GM19238 (cell line): ENCODE measurements at regions not wholly inside any gene's neighbourhood (a gene's known extent, or its start where the extent isn't known, plus 50 kb on each side); places are given as distances from the start of the nearest gene placed in this dataset.
"Not testable (repeated sequence)": the region's sequence is repeated elsewhere in the genome, so short reads cannot be mapped to it uniquely, and the experiment has no call there.

Source experiments
- DNase-seq: peaks from one replicate; pipeline ENCODE4 v3.0.0; 2011; ENCODE audit warnings: low spot score; ENCODE audit not compliant: insufficient read length

DNA sequence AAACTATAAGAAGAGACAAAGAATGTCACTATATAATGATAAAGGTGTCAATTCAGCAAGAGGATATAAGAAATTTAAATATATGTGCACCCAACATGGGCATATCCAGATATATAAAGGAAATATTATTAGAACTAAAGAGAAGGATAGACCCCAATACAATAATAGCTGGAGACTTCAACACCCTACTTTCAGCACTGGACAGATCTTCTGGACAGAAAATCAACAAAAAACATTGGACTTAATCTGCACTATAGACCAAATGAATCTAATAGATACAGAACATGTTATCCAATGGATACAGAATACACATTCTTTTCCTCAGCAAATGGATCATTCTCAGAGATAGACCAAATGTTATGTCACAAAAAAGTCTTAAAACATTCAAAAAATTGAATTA lies 327.7 kb downstream of the PPP1R2C start:
- DNase-seq, result no peak

- no peak for DNase-seq
Measured at GRCh38 chrX:42443267-42443666, 334.7 kb downstream of the PPP1R2C start.

- DNase-seq, result no peak
Measured at GRCh38 chrX:42442745-42443144, 335.2 kb downstream of the PPP1R2C start.

DNA sequence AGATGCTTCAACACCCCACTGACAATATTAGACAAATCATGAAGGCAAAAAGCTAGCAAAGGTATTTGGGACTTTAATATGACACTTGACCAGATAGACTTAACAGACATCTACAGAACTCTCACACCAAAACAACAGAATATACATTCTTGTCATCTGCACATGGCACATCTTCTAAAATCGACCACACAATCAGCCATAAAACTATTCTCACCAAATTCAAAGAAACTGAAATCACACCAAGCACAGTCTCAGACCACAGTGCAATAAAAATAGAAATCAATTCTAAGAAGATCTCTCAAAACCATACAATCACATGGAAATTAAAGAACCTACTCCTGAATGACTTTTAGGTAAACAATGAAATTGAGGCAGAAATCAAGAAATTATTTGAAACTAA lies 340.8 kb downstream of the PPP1R2C start:
- DNase-seq, result no peak

GRCh38 chrX:42434458-42435166 lies 343.4 kb downstream of the PPP1R2C start:
- no peak for DNase-seq

DNA sequence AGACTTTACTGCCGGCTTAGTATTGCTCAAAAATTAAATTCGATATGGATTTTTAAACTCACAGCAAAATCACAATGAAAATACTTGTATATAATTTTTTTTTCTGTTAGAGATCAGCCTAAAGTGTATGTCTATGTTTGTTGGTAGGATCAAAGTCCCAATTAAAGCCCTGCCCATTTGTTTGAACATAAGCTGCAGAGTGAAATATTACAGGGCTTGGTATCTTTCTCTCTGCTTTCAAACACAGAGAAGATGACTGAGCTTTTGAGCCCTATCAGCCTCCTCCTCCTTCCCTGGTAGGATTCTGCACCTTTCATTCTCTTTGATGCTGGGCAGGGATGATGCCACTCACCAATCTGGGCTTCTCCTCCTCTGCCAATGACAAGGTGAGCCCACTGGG lies 345.4 kb downstream of the PPP1R2C start:
- no peak for DNase-seq

DNA sequence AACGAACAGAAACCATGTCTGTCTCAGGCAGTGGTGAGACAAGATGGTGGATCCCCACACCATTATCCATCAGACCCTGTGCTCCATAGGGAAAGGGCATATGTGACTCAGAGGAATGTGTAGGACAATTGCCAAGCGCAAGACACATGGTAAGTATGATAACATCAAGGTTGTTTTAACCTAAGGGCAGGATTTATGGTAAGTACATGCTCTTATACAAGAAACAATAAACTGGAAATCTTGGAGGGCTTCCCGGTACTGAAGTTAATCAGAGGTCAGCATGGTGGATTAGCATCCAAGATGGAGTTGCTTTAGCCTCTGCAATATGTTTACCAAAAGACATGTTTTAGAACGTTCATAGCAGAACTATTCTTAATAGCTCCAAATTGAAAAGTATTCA lies 355.0 kb downstream of the PPP1R2C start:
- no peak for DNase-seq

- DNase-seq, result no peak
Measured at GRCh38 chrX:42420426-42420825, 357.5 kb downstream of the PPP1R2C start.

DNA sequence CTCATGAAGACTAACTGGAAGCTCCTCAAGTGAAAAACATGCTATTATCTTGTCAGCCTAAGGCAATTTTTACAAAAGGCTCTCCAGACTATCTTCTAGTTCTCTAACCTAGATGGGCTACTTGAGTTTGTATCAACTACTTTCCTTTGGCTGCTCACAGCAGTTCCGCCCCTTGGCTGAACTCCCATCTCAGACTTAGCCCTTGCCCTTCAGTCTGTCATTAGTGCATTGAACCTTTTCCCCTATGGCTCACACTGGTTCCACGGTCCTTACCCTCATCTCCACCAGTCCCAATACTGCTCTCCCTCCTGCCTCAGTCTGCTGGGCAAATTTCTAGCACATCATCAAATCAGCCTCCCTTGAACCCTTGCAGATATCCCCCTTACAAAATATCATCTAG lies 362.3 kb downstream of the PPP1R2C start:
- DNase-seq, result no peak

DNA sequence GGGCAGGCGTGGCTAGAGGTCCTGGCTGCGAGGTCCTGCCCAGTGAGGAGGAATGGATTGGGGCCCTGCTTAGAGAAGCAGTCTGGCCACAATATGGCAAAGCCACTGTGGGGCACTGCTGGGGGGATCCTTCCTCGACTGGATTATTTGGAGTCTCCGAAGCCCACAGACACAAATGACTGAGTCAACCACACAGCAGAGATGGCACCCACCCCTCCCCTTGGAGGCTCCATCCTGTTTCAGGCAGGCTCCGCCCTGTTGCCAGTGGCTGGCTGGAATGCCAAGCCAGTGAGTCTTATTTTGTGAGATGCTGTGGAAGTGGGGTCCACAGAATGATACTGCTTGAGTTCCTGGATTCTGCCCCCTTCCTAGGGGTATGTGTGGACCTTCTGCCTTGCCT lies 363.9 kb downstream of the PPP1R2C start:
- no peak for DNase-seq

- DNase-seq, result no peak
Measured at GRCh38 chrX:42399632-42400024, 378.3 kb downstream of the PPP1R2C start.

DNA sequence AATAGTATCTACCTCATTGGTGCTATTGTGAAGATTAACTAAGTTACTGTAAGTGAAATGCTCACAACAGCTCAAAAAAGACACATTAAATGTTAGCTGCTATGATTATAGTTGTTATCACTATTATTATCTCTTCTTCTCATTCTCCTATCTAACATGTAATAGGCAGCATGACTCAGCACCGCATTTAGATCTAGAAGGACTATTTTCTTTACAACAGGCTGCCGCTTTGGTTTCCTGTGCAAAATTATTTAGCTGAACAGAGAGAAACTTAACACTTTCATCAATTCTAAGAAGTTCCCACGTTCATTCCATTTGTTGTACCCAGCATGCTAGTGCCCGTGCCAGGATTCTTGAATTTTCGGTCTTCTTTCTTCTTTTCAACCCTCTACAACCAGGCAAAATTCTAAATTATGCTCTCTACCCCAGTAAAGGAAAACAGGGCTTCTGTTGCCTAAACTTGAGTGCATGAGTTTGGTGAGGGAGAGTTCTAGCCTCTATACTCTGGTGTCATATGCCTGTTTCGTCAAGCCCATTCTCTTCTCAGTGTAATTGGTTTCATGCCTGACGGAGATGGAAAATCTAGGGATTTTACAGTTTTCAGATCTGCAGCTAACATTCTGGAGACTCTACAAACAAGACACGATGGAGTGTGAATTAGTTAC lies 378.9 kb downstream of the PPP1R2C start:
- no peak for DNase-seq

GRCh38 chrX:42396136-42396535 lies 381.8 kb downstream of the PPP1R2C start:
- no peak for DNase-seq

GRCh38 chrX:42392846-42393245 lies 385.1 kb downstream of the PPP1R2C start:
- no peak for DNase-seq

DNA sequence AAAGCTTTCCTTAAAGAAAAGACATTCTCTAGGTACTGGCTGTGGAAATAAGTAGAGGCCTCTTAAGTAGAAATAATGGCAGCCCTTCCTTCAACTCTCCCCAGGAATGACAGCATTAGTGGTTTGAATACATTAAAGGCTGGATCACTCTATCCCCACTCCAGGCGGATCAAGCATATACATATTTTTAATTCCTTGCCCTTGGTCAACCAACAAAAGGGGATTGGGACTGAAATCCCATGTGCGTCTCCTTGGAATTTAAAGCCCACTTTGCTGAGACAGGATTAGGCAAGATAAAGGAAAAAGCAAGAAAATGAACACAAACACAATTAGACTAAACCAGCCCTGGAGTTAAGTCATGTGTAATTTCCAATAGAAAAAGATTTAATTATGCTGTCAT lies 391.3 kb downstream of the PPP1R2C start:
- DNase-seq, result no peak

GRCh38 chrX:42385730-42386129 lies 392.2 kb downstream of the PPP1R2C start:
- DNase-seq, result no peak

DNA sequence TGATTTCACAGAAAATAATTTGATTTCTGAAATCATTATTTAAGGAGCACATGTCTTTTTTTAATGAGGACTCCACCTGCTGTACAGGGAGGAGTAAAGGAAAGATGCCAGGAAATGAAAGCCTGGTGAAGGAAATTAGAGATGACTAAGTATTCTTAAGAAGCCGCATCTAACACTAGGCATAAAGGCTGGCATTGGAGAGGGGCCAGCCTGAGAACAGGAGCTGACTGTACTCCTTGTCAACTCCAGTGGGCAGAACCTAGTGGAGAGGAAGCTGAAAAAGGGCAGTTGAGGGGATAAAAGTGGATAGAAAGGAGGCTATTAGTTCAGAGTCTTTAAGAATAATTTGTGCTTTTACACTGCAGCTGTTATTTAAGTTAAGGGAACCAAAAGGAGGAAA lies 393.0 kb downstream of the PPP1R2C start:
- no peak for DNase-seq

GRCh38 chrX:42378857-42379256 lies 399.1 kb downstream of the PPP1R2C start:
- DNase-seq, result no peak

- DNase-seq, result no peak
Measured at GRCh38 chrX:42375086-42375485, 402.9 kb downstream of the PPP1R2C start.

GRCh38 chrX:42366181-42366580 lies 411.8 kb downstream of the PPP1R2C start:
- DNase-seq, result no peak

DNA sequence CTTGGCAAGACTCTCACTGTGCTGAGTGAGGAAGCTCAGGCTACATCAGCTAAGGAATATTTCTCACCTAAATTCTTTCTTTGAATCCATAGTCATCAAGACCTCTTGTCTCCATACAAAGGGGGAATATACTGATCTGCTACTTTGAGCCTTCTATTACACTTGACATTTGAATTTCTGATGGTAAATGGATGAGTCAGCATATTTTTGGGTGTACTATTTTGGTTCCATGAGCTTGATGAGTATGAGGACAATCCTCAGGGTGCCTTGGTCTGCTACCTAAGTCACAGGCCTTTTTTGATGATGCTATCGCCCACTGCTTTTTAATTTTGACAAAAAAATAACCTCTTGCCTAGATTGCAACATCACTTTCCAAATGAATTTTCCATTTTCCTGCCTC lies 415.7 kb downstream of the PPP1R2C start:
- no peak for DNase-seq

GRCh38 chrX:42342981-42343380 lies 419.6 kb upstream of the CASK start:
- DNase-seq, result not testable (repeated sequence)
